Activated CD4-positive, alpha-beta T cell treated with anti-CD3 and anti-CD28 coated beads, Interleukin-2, amount 10 ng/mL, durations not matched to agents 7 days and 5 days (primary cell): ENCODE measurements at regions not wholly inside any gene's neighbourhood (a gene's known extent, or its start where the extent isn't known, plus 50 kb on each side); places are given as distances from the start of the nearest gene placed in this dataset.

Source experiments
- CTCF ChIA-PET: fragments of 350-600 bp; sonication (Branson Sonifier 250); formaldehyde crosslinking; loops from one replicate; lab custom pipeline; 2021; ENCODE audit warnings: antibody characterized with exemption; lab: Charles Lee
- POLR2A ChIA-PET: fragments of 350-600 bp; sonication (Branson Sonifier 250); formaldehyde crosslinking; loops from one replicate; lab custom pipeline; 2021; ENCODE audit warnings: antibody characterized with exemption; lab: Charles Lee
- DNase-seq: peaks from one replicate; pipeline ENCODE4 v3.0.0-alpha.2; 2020
- H3K27ac Mint-ChIP-seq: one replicate; pipeline ENCODE4 v1.8.0; 2021; ENCODE audit warnings: mild to moderate bottlenecking, moderate library complexity, mixed read lengths
- H3K27me3 Mint-ChIP-seq: one replicate; pipeline ENCODE4 v1.8.0; 2021; ENCODE audit warnings: mixed read lengths
- H3K36me3 Mint-ChIP-seq: one replicate; pipeline ENCODE4 v1.8.0; 2021; ENCODE audit warnings: low read depth, mixed read lengths
- H3K4me1 Mint-ChIP-seq: one replicate; pipeline ENCODE4 v1.8.0; 2021; ENCODE audit warnings: mixed read lengths
- H3K4me3 Mint-ChIP-seq: one replicate; pipeline ENCODE4 v1.8.0; 2021; ENCODE audit warnings: mild to moderate bottlenecking, moderate library complexity, mixed read lengths
- H3K9me3 Mint-ChIP-seq: one replicate; pipeline ENCODE4 v1.8.0; 2021; ENCODE audit warnings: mixed read lengths

DNA sequence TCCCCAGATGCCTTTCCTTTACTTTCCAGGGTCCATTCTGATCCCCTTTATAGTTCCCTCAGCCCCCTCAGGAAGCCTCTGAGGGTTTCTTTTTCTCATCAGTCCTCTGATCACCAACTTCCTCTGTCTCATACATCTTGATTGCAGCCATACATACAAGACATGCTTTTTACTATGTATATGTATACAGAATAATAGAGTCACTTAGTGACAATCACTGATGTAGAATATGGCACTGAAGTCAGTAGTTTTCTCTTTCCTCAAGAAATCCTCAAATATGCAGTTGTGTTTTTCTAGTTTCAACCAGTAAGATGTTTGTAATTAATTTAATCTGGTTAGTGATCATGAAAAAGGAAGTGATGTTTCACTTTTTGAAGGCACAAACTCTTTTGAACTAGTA, 364.1 kb downstream of the MAN2A1 start:
- peaks cover 28% of the 10 kb centered on the region for H3K4me1 Mint-ChIP-seq
- no peak for DNase-seq
- ChIA-PET POLR2A (no interaction called here), CTCF (interaction anchor here (0.7 to 1.7 kb wide), 4 partner anchors 8 to 204 kb away, joined by 3 to 6 read pairs (median 3); no protein-coding TSS in a partner anchor)
- H3K36me3 Mint-ChIP-seq, result no peaks in the 10 kb centered on the region
- no peaks in the 10 kb centered on the region for H3K9me3 Mint-ChIP-seq
- peak overlapping the region; percentile 24 for H3K4me3 Mint-ChIP-seq
- peak overlapping the region; percentile 88 for H3K27ac Mint-ChIP-seq
- no peaks in the 10 kb centered on the region for H3K27me3 Mint-ChIP-seq

DNA sequence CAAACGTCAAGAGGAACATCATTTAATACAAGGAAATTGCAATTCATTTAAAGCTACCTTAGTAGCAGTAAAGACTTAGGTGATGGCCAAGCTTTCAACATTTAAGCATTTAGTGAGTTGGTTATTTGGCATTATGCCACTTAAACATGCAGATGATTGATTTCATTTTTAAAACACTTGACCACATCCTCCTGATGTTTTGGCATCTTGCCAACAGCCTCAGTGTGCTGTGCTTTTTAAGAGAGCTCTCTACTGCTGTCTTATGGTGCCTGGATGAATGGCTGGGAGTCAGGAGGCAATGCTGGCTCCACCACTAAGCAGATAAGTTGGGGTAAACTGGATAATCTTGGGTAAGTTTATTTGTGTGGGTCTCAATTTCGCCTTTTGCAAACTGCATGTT, 364.5 kb downstream of the MAN2A1 start:
- H3K9me3 Mint-ChIP-seq, result no peaks in the 10 kb centered on the region
- POLR2A ChIA-PET, result no interaction called here
- H3K27me3 Mint-ChIP-seq, result no peaks in the 10 kb centered on the region
- H3K4me3 Mint-ChIP-seq, result peak overlapping the region; percentile 25
- CTCF ChIA-PET, result interaction anchor here (0.7 to 1.7 kb wide), 5 partner anchors 9 to 204 kb away, joined by 3 to 6 read pairs (median 3); no protein-coding TSS in a partner anchor
- H3K4me1 Mint-ChIP-seq, result peaks cover 28% of the 10 kb centered on the region
- H3K27ac Mint-ChIP-seq, result peak overlapping the region; percentile 88
- peak; percentile 89 for DNase-seq
- no peaks in the 10 kb centered on the region for H3K36me3 Mint-ChIP-seq

DNA sequence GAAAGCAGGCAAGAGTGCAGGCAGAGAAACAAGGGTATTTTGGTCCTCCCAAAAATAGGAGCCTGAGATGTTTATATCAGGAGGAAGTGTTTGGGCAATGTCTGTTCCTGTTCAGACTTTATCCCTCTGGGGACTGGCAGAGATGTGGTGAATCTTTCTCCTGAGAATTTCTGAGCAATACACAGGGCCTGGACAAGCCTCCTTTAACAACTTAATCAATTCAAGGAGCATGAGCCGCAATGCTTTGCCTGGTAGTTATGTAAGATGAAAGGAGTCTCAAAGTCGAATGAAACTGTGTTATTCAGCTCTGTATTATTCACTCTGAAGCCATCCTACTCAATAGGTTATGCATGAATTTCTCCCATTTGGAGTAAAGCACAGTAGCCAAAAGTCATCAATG, 365.6 kb downstream of the MAN2A1 start:
- ChIA-PET POLR2A (no interaction called here), CTCF (interaction anchor here (1.4 to 1.5 kb wide), 2 partner anchors 10 to 19 kb away, joined by 3 to 5 read pairs; no protein-coding TSS in a partner anchor)
- Mint-ChIP-seq H3K4me1 (peaks cover 28% of the 10 kb centered on the region), H3K27ac (no peak overlapping the region), H3K36me3 (no peaks in the 10 kb centered on the region), H3K9me3 (no peaks in the 10 kb centered on the region), H3K27me3 (no peaks in the 10 kb centered on the region), H3K4me3 (no peak overlapping the region)
- no peak for DNase-seq

DNA sequence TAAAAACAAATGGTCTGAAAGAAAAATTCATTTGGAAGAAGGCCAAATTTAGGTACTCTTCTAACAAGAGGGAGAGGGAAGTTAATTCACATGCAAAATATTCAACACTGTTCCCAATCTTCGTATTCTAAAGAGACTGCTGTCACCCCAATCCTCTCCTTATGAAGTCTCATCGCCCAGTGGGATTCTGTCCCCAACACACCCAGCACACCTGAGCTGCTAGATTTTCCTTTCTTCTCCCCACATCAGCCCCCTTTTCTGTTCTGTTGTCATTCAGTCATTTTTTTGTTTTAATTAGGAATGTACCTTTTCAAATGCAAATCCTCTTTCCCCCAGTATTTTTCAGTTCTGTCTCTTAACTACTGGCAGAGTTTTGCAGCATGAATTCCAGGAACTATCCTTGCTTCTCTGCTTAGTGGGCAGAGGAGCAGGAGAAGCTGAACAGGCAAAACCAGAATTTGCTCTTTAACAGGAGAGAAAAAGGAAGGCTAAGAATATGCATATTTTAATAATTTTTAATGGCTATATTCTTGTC, 366.9 kb downstream of the MAN2A1 start:
- CTCF ChIA-PET, result interaction anchor here (0.6 to 1.5 kb wide), 3 partner anchors 8 to 464 kb away, joined by 3 to 5 read pairs (median 5); no protein-coding TSS in a partner anchor

DNA sequence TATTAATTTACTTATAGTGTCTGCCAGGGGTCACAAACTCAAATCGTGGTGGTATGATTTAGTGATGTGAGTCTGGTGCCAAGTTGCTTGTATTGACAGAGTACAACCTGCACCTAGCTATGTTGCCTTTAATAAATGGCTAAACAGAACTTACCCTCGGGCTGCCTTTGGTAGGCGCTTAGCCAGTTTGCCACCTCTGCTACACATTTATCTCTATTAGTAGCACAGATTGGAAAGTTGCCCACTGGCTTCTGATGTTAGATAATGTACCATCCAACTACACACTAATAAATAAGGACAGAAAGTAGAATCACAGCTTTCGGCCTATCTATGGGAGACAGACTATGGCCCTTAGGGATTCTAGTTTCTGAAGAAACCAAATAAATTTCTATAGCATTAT, 368.4 kb downstream of the MAN2A1 start:
- Mint-ChIP-seq H3K27ac (no peak overlapping the region), H3K27me3 (no peaks in the 10 kb centered on the region), H3K36me3 (no peaks in the 10 kb centered on the region), H3K4me3 (no peak overlapping the region), H3K4me1 (peaks cover 24% of the 10 kb centered on the region), H3K9me3 (no peaks in the 10 kb centered on the region)
- ChIA-PET CTCF (interaction anchor here (0.6 to 0.9 kb wide), 2 partner anchors 17 to 97 kb away, joined by 3 read pairs; no protein-coding TSS in a partner anchor), POLR2A (no interaction called here)
- DNase-seq, result no peak

More for the DNA sequence above, 366.9 kb downstream of the MAN2A1 start:
- peaks cover 28% of the 10 kb centered on the region for H3K4me1 Mint-ChIP-seq
- H3K36me3 Mint-ChIP-seq, result no peaks in the 10 kb centered on the region
- H3K27ac Mint-ChIP-seq, result no peak overlapping the region
- POLR2A ChIA-PET, result no interaction called here
- no peaks in the 10 kb centered on the region for H3K9me3 Mint-ChIP-seq
- no peak for DNase-seq
- H3K27me3 Mint-ChIP-seq, result no peaks in the 10 kb centered on the region
- no peak overlapping the region for H3K4me3 Mint-ChIP-seq

DNA sequence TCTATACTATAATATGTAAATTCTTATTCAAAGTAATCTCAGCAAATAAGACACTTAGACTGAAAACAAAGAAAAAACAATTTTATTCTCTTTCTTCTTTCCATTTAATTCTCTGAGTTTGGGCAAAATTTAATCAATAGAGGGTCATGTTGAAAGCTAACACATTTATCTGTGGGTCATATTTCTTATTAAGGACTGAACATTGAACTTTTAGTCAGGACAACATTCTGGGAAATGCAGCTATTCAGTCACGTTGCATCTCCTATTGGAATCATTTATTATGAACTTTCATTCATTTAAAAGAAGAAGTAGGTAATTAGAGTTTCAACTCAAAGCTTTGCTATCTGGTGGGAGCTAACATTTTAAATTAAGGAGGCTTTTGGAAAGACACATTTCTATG, 372.5 kb downstream of the MAN2A1 start:
- CTCF ChIA-PET, result interaction anchor here (1.0 kb wide), 1 partner anchor 373 kb away, joined by 3 read pairs; the partner anchor contains the start of gene MAN2A1
- POLR2A ChIA-PET, result no interaction called here
- no peaks in the 10 kb centered on the region for H3K9me3 Mint-ChIP-seq
- H3K4me3 Mint-ChIP-seq, result no peak overlapping the region
- H3K27ac Mint-ChIP-seq, result no peak overlapping the region
- no peaks in the 10 kb centered on the region for H3K27me3 Mint-ChIP-seq
- no peak for DNase-seq
- no peaks in the 10 kb centered on the region for H3K36me3 Mint-ChIP-seq
- H3K4me1 Mint-ChIP-seq, result peaks cover 17% of the 10 kb centered on the region

DNA sequence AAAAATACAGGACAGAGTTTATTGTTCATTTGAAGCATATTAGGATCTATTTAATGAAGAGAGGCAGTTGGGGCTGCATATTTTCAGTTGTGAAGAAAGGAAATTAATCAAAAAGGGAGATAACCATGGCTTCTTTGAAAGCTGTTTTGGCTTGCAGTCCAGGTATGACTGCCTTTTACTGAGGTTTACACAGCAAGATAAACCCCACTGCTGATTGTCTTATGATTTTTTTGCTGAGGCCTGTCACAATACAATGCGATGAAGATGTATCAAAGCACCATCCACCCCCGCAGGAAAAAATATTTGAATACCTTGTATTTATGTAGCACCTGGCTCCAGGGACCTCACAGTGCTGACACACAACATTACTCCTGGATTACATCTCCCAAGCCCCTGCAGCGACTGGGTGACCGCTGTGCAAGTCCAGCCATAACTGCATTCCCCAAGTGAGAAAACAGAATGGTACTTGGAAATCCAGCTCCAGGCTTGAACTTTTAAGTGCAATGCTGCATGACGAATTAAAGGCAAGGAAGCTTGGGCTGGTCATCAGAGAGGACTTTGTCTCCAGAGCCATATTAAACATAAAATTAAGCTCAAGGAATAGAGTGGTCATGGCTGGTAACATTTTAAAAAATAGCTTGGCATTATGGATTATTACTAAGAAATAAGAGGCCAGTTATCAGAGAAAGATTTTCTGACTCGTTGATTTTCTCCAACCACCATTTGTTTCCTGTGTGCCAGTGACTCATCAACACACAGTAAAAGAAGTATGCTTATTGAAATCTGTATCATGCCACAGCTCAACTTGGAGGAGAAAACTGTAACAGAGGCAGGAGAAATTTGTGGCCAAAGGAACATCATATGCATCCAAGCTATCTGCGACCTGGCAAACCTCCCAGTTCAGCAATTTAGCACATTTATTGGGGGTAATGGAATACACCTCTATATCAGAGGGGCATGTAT, 374.2 kb downstream of the MAN2A1 start:
- CTCF ChIA-PET, result no interaction called here
- POLR2A ChIA-PET, result no interaction called here
- Mint-ChIP-seq H3K27ac (no peak overlapping the region), H3K4me1 (peaks cover 20% of the 10 kb centered on the region), H3K4me3 (no peak overlapping the region), H3K36me3 (peaks cover 2% of the 10 kb centered on the region), H3K27me3 (no peaks in the 10 kb centered on the region), H3K9me3 (peaks cover 3% of the 10 kb centered on the region)
- DNase-seq, result no peak

DNA sequence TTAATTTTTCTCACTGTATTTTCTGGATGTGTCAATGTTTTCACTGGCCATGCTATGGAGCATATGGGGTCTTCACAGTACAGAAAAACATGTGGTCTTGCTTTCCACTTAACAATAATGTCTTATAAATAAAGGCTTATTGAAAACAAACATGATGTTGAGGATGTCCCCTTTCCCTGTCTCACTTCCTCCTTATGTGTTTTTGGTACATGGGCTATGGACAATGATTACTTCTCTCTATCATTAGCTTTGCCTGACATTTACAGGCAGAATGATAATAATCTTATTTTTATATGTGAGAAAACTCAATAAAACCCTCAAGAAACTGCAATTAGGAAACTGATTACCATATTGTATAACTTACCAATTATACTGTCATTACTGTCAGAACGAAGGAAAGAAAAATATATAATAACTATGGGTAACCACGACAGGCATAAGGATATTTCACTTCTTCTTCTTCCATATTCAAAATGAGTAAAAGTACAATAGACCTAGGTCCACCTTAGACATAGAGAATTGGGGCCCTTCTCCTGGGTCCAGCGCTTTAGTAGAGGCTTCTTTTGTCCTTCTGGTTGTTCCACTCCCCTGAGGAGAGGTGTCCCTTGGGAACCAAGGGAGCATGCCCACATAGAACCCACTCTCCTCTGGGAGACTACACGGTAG, 375.0 kb downstream of the MAN2A1 start:
- no peak overlapping the region for H3K27ac Mint-ChIP-seq
- peaks cover 8% of the 10 kb centered on the region for H3K9me3 Mint-ChIP-seq
- CTCF ChIA-PET, result no interaction called here
- POLR2A ChIA-PET, result no interaction called here
- peaks cover 20% of the 10 kb centered on the region for H3K4me1 Mint-ChIP-seq
- no peaks in the 10 kb centered on the region for H3K27me3 Mint-ChIP-seq
- no peak overlapping the region for H3K4me3 Mint-ChIP-seq
- H3K36me3 Mint-ChIP-seq, result peaks cover 2% of the 10 kb centered on the region
- DNase-seq, result no peak

DNA sequence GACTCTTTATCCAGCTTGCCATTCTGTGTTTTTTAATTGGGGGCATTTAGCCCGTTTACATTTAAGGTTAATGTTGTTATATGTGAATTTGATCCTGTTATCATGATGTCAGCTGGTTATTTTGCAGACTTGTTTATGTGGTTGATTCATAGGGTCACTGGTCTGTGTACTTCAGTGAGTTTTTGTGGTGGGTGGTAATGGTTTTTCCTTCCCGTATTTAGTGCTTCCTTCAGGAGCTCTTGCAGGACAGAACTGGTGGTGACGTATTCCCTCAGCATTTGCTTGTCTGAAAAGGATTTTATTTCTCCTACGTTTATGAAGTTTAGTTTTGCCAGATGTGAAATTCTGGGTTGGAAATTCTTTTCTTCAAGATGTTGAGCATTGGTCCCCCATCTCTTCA, 381.1 kb downstream of the MAN2A1 start:
- no peak overlapping the region for H3K27ac Mint-ChIP-seq
- H3K36me3 Mint-ChIP-seq, result peaks cover 2% of the 10 kb centered on the region
- ChIA-PET POLR2A (no interaction called here), CTCF (no interaction called here)
- H3K27me3 Mint-ChIP-seq, result no peaks in the 10 kb centered on the region
- H3K9me3 Mint-ChIP-seq, result peaks cover 34% of the 10 kb centered on the region
- no peak for DNase-seq
- H3K4me3 Mint-ChIP-seq, result no peak overlapping the region
- peaks cover 5% of the 10 kb centered on the region for H3K4me1 Mint-ChIP-seq

DNA sequence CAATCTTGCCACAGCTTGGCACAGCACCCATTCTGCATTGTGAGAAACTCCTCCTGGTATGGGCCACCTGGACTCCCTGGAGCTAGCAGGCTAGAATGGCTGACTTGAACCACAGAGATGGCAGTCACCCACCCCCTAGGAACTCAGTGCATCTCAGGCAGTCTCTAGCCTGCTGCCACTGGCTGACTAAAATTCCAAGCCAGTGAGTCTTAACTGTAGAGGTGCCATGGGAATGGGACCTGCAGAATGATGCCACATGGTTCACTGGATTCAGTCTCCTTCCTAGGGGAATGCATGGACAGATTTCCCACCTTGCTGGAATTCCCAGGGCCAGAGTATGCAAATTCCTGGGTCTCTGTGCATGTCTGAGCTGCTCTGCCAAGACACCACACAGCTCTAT, 382.9 kb downstream of the MAN2A1 start:
- H3K27ac Mint-ChIP-seq, result no peak overlapping the region
- DNase-seq, result no peak
- peaks cover 3% of the 10 kb centered on the region for H3K36me3 Mint-ChIP-seq
- H3K4me1 Mint-ChIP-seq, result no peaks in the 10 kb centered on the region
- CTCF ChIA-PET, result interaction anchor here (0.5 kb wide), 1 partner anchor 334 kb away, joined by 3 read pairs; no protein-coding TSS in a partner anchor
- peaks cover 41% of the 10 kb centered on the region for H3K9me3 Mint-ChIP-seq
- POLR2A ChIA-PET, result no interaction called here
- H3K4me3 Mint-ChIP-seq, result no peak overlapping the region
- no peaks in the 10 kb centered on the region for H3K27me3 Mint-ChIP-seq

DNA sequence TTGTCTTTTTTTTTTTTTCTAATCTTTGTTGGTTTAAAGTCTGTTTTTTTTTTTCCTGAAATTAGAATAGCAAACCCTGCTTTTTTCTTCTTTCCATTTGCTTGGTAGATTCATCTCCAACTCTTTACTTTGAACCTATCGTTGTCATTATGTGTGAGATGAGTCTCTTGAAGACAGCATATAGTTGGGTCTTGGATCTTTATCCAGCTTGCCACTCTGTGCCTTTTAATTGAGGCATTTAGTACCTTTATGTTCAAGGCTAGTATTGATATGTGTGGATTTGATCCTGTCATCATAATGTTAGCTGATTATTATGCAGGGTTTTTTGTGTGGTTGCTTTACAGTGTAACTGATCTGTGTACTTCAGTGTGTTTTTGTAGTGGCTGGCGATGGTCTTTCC, 383.8 kb downstream of the MAN2A1 start:
- H3K9me3 Mint-ChIP-seq, result peaks cover 38% of the 10 kb centered on the region
- H3K27ac Mint-ChIP-seq, result no peak overlapping the region
- H3K4me3 Mint-ChIP-seq, result no peak overlapping the region
- ChIA-PET CTCF (interaction anchor here (1.5 kb wide), 1 partner anchor 17 kb away, joined by 5 read pairs; no protein-coding TSS in a partner anchor), POLR2A (no interaction called here)
- no peak for DNase-seq
- H3K4me1 Mint-ChIP-seq, result no peaks in the 10 kb centered on the region
- H3K27me3 Mint-ChIP-seq, result no peaks in the 10 kb centered on the region
- peaks cover 3% of the 10 kb centered on the region for H3K36me3 Mint-ChIP-seq

DNA sequence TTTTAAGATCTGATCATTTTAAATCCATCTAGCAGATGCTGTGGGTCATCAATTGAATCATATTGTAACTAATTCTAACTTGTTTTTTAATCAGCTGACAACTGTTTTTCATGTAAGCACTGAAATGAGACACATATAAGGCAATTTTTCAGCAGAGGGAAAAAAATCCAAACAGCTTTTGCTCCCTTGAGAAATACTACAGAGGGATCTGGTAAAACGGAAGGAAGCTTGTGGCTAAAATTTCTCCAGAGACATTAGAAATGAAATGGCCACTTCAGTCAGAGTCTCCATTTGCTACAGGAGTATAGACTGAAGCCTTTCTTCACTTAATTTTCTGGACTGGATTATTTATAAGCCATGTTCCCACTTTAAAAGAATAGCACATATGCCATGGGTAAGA, 385.9 kb downstream of the MAN2A1 start:
- Mint-ChIP-seq H3K4me3 (no peak overlapping the region), H3K4me1 (no peaks in the 10 kb centered on the region), H3K9me3 (peaks cover 24% of the 10 kb centered on the region), H3K27ac (no peak overlapping the region), H3K36me3 (peaks cover 2% of the 10 kb centered on the region), H3K27me3 (no peaks in the 10 kb centered on the region)
- POLR2A ChIA-PET, result no interaction called here
- DNase-seq, result no peak
- CTCF ChIA-PET, result interaction anchor here (1.7 to 1.8 kb wide), 2 partner anchors 9 to 22 kb away, joined by 5 to 6 read pairs; no protein-coding TSS in a partner anchor
